Suprapubic skin (tissue), 4 donors: ENCODE measurements at regions not wholly inside any gene's neighbourhood (a gene's known extent, or its start where the extent isn't known, plus 50 kb on each side); places are given as distances from the start of the nearest gene placed in this dataset.

Experiments
- DNase-seq, 2 donors: peaks; one replicate each; pipeline ENCODE4 v3.0.0-alpha.2; 2019; ENCODE audit warnings: low spot score in 2 of 2
- H3K27ac ChIP-seq: fragments of 200-600 bp; sonication (generic); one replicate; pipeline ENCODE4 v1.5.1; 2019
- H3K27me3 ChIP-seq: fragments of 200-600 bp; sonication (generic); one replicate; pipeline ENCODE4 v1.5.1; 2019
- H3K36me3 ChIP-seq: fragments of 200-600 bp; sonication (generic); one replicate; pipeline ENCODE4 v1.5.1; 2019
- H3K4me1 ChIP-seq: fragments of 200-600 bp; sonication (generic); one replicate; pipeline ENCODE4 v1.5.1; 2019
- H3K4me3 ChIP-seq: fragments of 200-600 bp; sonication (generic); one replicate; pipeline ENCODE4 v1.5.1; 2019; ENCODE audit warnings: mild to moderate bottlenecking
- H3K9me3 ChIP-seq: fragments of 200-600 bp; sonication (generic); one replicate; pipeline ENCODE4 v1.5.1; 2019
- CTCF ChIP-seq, 2 donors: fragments of 200-600 bp in 1 of 2; fragments of 450-650 bp in 1 of 2; sonication (generic) in 1 of 2; IDR thresholded peaks; one replicate each; pipeline ENCODE4 v1.5.1; 2016 to 2019; ENCODE audit warnings: antibody characterized with exemption in 2 of 2, mild to moderate bottlenecking in 1 of 2, moderate library complexity in 1 of 2
- EP300 ChIP-seq: sonication (generic); formaldehyde crosslinking; IDR thresholded peaks from one replicate; pipeline ENCODE4 v1.6.1; 2017; ENCODE audit warnings: antibody characterized with exemption
- POLR2A ChIP-seq, 2 donors: fragments of 450-650 bp; IDR thresholded peaks; one replicate each; pipeline ENCODE4 v1.6.1; 2017; ENCODE audit warnings: antibody characterized with exemption in 2 of 2, mild to moderate bottlenecking in 2 of 2, moderate library complexity in 2 of 2
- POLR2AphosphoS5 ChIP-seq, 3 donors: sonication (generic); formaldehyde crosslinking; IDR thresholded peaks; one replicate each; pipeline ENCODE4 v1.6.1; 2017; ENCODE audit warnings: antibody characterized with exemption in 3 of 3
- WGBS: methylation state at CpG from one replicate; pipeline ENCODE4 v1.1.5; 2018; 5-methylcytosine and 5-hydroxymethylcytosine counted together

GRCh38 chr2:4690913-4691312, 987.5 kb downstream of the DCDC2C start:
- no peaks in the 10 kb centered on the region for H3K9me3 ChIP-seq
- H3K4me1 ChIP-seq, result no peaks in the 10 kb centered on the region
- 84% methylated on average over 2 of the region's 2 CpGs for WGBS
- no peak overlapping the region for H3K27ac ChIP-seq
- no peak for TF ChIP-seq EP300
- TF ChIP-seq POLR2AphosphoS5 (IDR thresholded peaks at IDR 0.05), result no peak
- no peak for TF ChIP-seq CTCF (IDR thresholded peaks at IDR 0.05)
- no peak for TF ChIP-seq POLR2A (IDR thresholded peaks at IDR 0.05)
- H3K27me3 ChIP-seq, result no peaks in the 10 kb centered on the region
- H3K4me3 ChIP-seq, result no peak overlapping the region
- H3K36me3 ChIP-seq, result no peaks in the 10 kb centered on the region
- no peak for DNase-seq

GRCh38 chr2:4693266-4693665, 989.9 kb downstream of the DCDC2C start:
- Histone ChIP-seq H3K27me3 (no peaks in the 10 kb centered on the region), H3K4me3 (no peak overlapping the region), H3K9me3 (no peaks in the 10 kb centered on the region), H3K4me1 (no peaks in the 10 kb centered on the region), H3K36me3 (no peaks in the 10 kb centered on the region), H3K27ac (no peak overlapping the region)
- 54% methylated on average over 9 of the region's 9 CpGs for WGBS
- TF ChIP-seq CTCF (IDR thresholded peaks at IDR 0.05), result no peak
- TF ChIP-seq POLR2A (IDR thresholded peaks at IDR 0.05), result no peak
- TF ChIP-seq POLR2AphosphoS5 (IDR thresholded peaks at IDR 0.05), result no peak
- no peak for TF ChIP-seq EP300
- no peak for DNase-seq

GRCh38 chr2:4695281-4695861, 992.0 kb downstream of the DCDC2C start:
- Histone ChIP-seq H3K27me3 (no peaks in the 10 kb centered on the region), H3K4me3 (no peak overlapping the region), H3K36me3 (no peaks in the 10 kb centered on the region), H3K4me1 (no peaks in the 10 kb centered on the region), H3K9me3 (no peaks in the 10 kb centered on the region), H3K27ac (no peak overlapping the region)
- TF ChIP-seq POLR2AphosphoS5 (IDR thresholded peaks at IDR 0.05) (no peak), CTCF (IDR thresholded peaks at IDR 0.05) (no peak), POLR2A (IDR thresholded peaks at IDR 0.05) (no peak), EP300 (no peak)
- no peak for DNase-seq
- WGBS, result 79% methylated on average over 2 of the region's 2 CpGs

- TF ChIP-seq EP300, result no peak
- no peak for TF ChIP-seq POLR2AphosphoS5 (IDR thresholded peaks at IDR 0.05)
These were observed 977.1 kb upstream of the SOX11 start for GRCh38 chr2:4715065-4715464.

GRCh38 chr2:4718777-4719176, 973.4 kb upstream of the SOX11 start:
- Histone ChIP-seq H3K9me3 (peaks cover 4% of the 10 kb centered on the region), H3K36me3 (no peaks in the 10 kb centered on the region), H3K4me1 (no peaks in the 10 kb centered on the region), H3K4me3 (no peak overlapping the region), H3K27ac (no peak overlapping the region), H3K27me3 (no peaks in the 10 kb centered on the region)
- WGBS, result 83% methylated on average over 4 of the region's 4 CpGs
- no peak for TF ChIP-seq POLR2A (IDR thresholded peaks at IDR 0.05)
- no peak for TF ChIP-seq POLR2AphosphoS5 (IDR thresholded peaks at IDR 0.05)
- no peak for TF ChIP-seq CTCF (IDR thresholded peaks at IDR 0.05)
- TF ChIP-seq EP300, result no peak
- DNase-seq, result no peak

More at GRCh38 chr2:4715065-4715464, 977.1 kb upstream of the SOX11 start:
- Histone ChIP-seq H3K36me3 (no peaks in the 10 kb centered on the region), H3K27me3 (no peaks in the 10 kb centered on the region), H3K4me3 (no peak overlapping the region), H3K4me1 (no peaks in the 10 kb centered on the region), H3K9me3 (peaks cover 4% of the 10 kb centered on the region), H3K27ac (no peak overlapping the region)
- no peak for DNase-seq
- WGBS, result 55% methylated on average over 2 of the region's 2 CpGs

GRCh38 chr2:4725618-4726017, 966.6 kb upstream of the SOX11 start:
- H3K4me1 ChIP-seq, result no peaks in the 10 kb centered on the region
- WGBS, result 82% methylated on average over 4 of the region's 4 CpGs
- no peak for TF ChIP-seq POLR2A (IDR thresholded peaks at IDR 0.05)
- no peak for TF ChIP-seq CTCF (IDR thresholded peaks at IDR 0.05)
- TF ChIP-seq POLR2AphosphoS5 (IDR thresholded peaks at IDR 0.05), result no peak
- no peak for TF ChIP-seq EP300
- no peaks in the 10 kb centered on the region for H3K27me3 ChIP-seq
- no peak for DNase-seq
- H3K9me3 ChIP-seq, result no peaks in the 10 kb centered on the region
- no peak overlapping the region for H3K4me3 ChIP-seq
- no peak overlapping the region for H3K27ac ChIP-seq
- no peaks in the 10 kb centered on the region for H3K36me3 ChIP-seq
